ENCODE measurements at regions not wholly inside any gene's neighbourhood (a gene's known extent, or its start where the extent isn't known, plus 50 kb on each side); places are given as distances from the start of the nearest gene placed in this dataset.

- Histone ChIP-seq H3K27me3 (ENCODE audit: control insufficient read depth in 2 of 2, insufficient read depth in 2 of 2, low read length in 2 of 2) (no peaks in the 10 kb centered on the region), H3K36me3 (ENCODE audit: control insufficient read depth in 2 of 2, extremely low read depth in 1 of 2, insufficient read depth in 2 of 2, low read length in 2 of 2) (no peaks in the 10 kb centered on the region), H3K9me1 (replicated peaks; ENCODE audit: control insufficient read depth, extremely low read depth, insufficient read depth, low read length) (no peaks in the 10 kb centered on the region), H3K4me3 (replicated peaks in 1 of 3; ENCODE audit: insufficient read depth in 1 of 3, low read depth in 1 of 3, low read length in 3 of 3) (no peak overlapping the region), H3K27ac (ENCODE audit: insufficient read depth, low read depth, low read length) (no peak overlapping the region), H4K20me1 (replicated peaks; ENCODE audit: control insufficient read depth, extremely low read depth, insufficient read depth, low read length) (no peaks in the 10 kb centered on the region), H3K9me3 (replicated peaks; ENCODE audit: control insufficient read depth, insufficient read depth, low read length) (no peaks in the 10 kb centered on the region), H3K9ac (replicated peaks; ENCODE audit: extremely low read depth, insufficient read depth, low read length) (no peak overlapping the region), H3K4me2 (ENCODE audit: insufficient read depth, low read length) (no peak overlapping the region), H2AFZ (ENCODE audit: low read depth, low read length) (no peak overlapping the region), H3K4me1 (ENCODE audit: control insufficient read depth, extremely low read depth, insufficient read depth, low read length) (no peaks in the 10 kb centered on the region), H3K79me2 (ENCODE audit: control insufficient read depth, insufficient read depth, low read length) (no peaks in the 10 kb centered on the region)
- ChIA-PET CTCF (no interaction called here), POLR2A (no interaction called here)
- BruUV-seq (replicated peaks): no TSS peak
- intact Hi-C loops (cut with micrococcal nuclease) (no loop called here), dilution Hi-C loops (cut with MboI; ENCODE audit: extremely low pct_ligation_motif_present, low sequenced_read_pairs) (no loop called here)
- no peak for DNase-seq (ENCODE audit: low read depth, low spot score)
- FAIRE-seq: no peak
- TF ChIP-seq MYC (IDR thresholded peaks at IDR 0.05; ENCODE audit: low read depth, low read length) (no peak), EZH2 (IDR thresholded peaks at IDR 0.05; ENCODE audit: borderline replicate concordance, low read depth, low read length, severe bottlenecking) (no peak), CTCF (IDR thresholded peaks at IDR 0.05; ENCODE audit: extremely low read depth in 1 of 2, insufficient read depth in 1 of 2, low read depth in 1 of 2, low read length in 2 of 2) (no peak), FOS (IDR thresholded peaks at IDR 0.05; ENCODE audit: borderline replicate concordance, insufficient read depth, low read length) (no peak), JUN (IDR thresholded peaks at IDR 0.05; ENCODE audit: borderline replicate concordance, insufficient read depth, insufficient read length, low read depth) (no peak), GATA2 (IDR thresholded peaks at IDR 0.05; ENCODE audit: insufficient read depth, insufficient read length, low read depth, low read length) (no peak), POLR2AphosphoS5 (IDR thresholded peaks at IDR 0.05; ENCODE audit: insufficient read depth, low read depth, low read length) (no peak), POLR2A (IDR thresholded peaks at IDR 0.05; ENCODE audit: low read depth, low read length) (no peak)
- TF ChIP-seq, protein P1, sequence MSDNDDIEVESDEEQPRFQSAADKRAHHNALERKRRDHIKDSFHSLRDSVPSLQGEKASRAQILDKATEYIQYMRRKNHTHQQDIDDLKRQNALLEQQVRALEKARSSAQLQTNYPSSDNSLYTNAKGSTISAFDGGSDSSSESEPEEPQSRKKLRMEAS (IDR thresholded peaks at IDR 0.05; ENCODE audit: insufficient read depth, insufficient read length): no peak
Observed at GRCh38 chr3:5431146-5431545, 243.6 kb downstream of the EDEM1 start.

All from endothelial cell of umbilical vein (primary cell).